Liver (tissue), 8 donors: ENCODE measurements at regions not wholly inside any gene's neighbourhood (a gene's known extent, or its start where the extent isn't known, plus 50 kb on each side); places are given as distances from the start of the nearest gene placed in this dataset.

Source experiments
- DNase-seq: peaks from one replicate; pipeline ENCODE4 v3.0.0-alpha.2; 2017; ENCODE audit warnings: low spot score
- H3K27ac ChIP-seq, 2 donors: one replicate each; pipeline ENCODE4 v1.7.0; 2013; ENCODE audit warnings: inconsistent platforms in 2 of 2, low read length in 2 of 2, control low read depth in 1 of 2, low read depth in 1 of 2, mild to moderate bottlenecking in 1 of 2
- H3K27me3 ChIP-seq, 4 donors: one replicate each; pipeline versions ENCODE4 v1.6.1 to v1.7.0; 2013; ENCODE audit warnings: low read length in 3 of 4, inconsistent platforms in 1 of 4, mild to moderate bottlenecking in 1 of 4, moderate library complexity in 1 of 4; ENCODE audit not compliant: control insufficient read depth in 4 of 4, insufficient read depth in 4 of 4
- H3K36me3 ChIP-seq, 4 donors: one replicate each; pipeline versions ENCODE4 v1.6.1 to v1.7.0; 2013; ENCODE audit warnings: low read length in 3 of 4, mild to moderate bottlenecking in 3 of 4, low read depth in 1 of 4, moderate library complexity in 1 of 4; ENCODE audit not compliant: control insufficient read depth in 4 of 4, insufficient read depth in 3 of 4
- H3K4me1 ChIP-seq, 4 donors: one replicate each; pipeline versions ENCODE4 v1.6.1 to v1.7.0; 2013; ENCODE audit warnings: low read length in 3 of 4, mild to moderate bottlenecking in 3 of 4, moderate library complexity in 1 of 4; ENCODE audit not compliant: control insufficient read depth in 4 of 4, insufficient read depth in 4 of 4
- H3K4me3 ChIP-seq, 3 donors: one replicate each; pipeline versions ENCODE4 v1.6.1 to v1.7.0; 2013; ENCODE audit warnings: low read length in 3 of 3, control low read depth in 1 of 3, low read depth in 1 of 3, mild to moderate bottlenecking in 1 of 3
- H3K9ac ChIP-seq, 2 donors: one replicate each; pipeline ENCODE4 v1.7.0; 2013; ENCODE audit warnings: low read length in 2 of 2, mild to moderate bottlenecking in 2 of 2, moderate library complexity in 2 of 2, control low read depth in 1 of 2, low read depth in 1 of 2
- H3K9me3 ChIP-seq, 4 donors: one replicate each; pipeline versions ENCODE4 v1.6.1 to v1.7.0; 2013; ENCODE audit warnings: low read length in 3 of 4; ENCODE audit not compliant: control insufficient read depth in 4 of 4
- EGR1 ChIP-seq, 2 donors: IDR thresholded peaks; 2 replicates each; pipeline ENCODE4 v1.6.1; 2016 to 2018; ENCODE audit warnings: antibody characterized with exemption in 2 of 2, low read depth in 2 of 2
- FOXA1 ChIP-seq: IDR thresholded peaks from 2 replicates; pipeline ENCODE4 v1.6.1; 2016; ENCODE audit warnings: antibody characterized with exemption
- FOXA2 ChIP-seq: IDR thresholded peaks from 2 replicates; pipeline ENCODE4 v1.6.1; 2016; ENCODE audit warnings: antibody characterized with exemption
- GABPA ChIP-seq, 2 donors: IDR thresholded peaks in 1 of 2; conservative IDR thresholded peaks in 1 of 2; 2 replicates each; pipeline ENCODE4 v1.6.1; 2016; ENCODE audit warnings: antibody characterized with exemption in 2 of 2, mild to moderate bottlenecking in 1 of 2, moderate library complexity in 1 of 2
- HNF4A ChIP-seq, 2 donors: conservative IDR thresholded peaks; 2 replicates each; pipeline ENCODE4 v1.6.1; 2016; ENCODE audit warnings: antibody characterized with exemption in 2 of 2, mild to moderate bottlenecking in 2 of 2
- HNF4G ChIP-seq: IDR thresholded peaks from 2 replicates; pipeline ENCODE4 v1.6.1; 2016; ENCODE audit warnings: antibody characterized with exemption
- JUND ChIP-seq, 2 donors: IDR thresholded peaks; 2 replicates each; pipeline ENCODE4 v1.6.1; 2016; ENCODE audit warnings: antibody characterized with exemption in 2 of 2
- NR2F2 ChIP-seq: IDR thresholded peaks from 2 replicates; pipeline ENCODE4 v1.6.1; 2016; ENCODE audit warnings: antibody characterized with exemption
- RAD21 ChIP-seq, 2 donors: IDR thresholded peaks; 2 replicates each; pipeline ENCODE4 v1.6.1; 2016; ENCODE audit warnings: antibody characterized with exemption in 2 of 2, mild to moderate bottlenecking in 2 of 2
- RXRA ChIP-seq, 2 donors: IDR thresholded peaks; 2 replicates each; pipeline ENCODE4 v1.6.1; 2017 to 2018; ENCODE audit warnings: antibody characterized with exemption in 2 of 2, mild to moderate bottlenecking in 1 of 2
- SP1 ChIP-seq: IDR thresholded peaks from 2 replicates; pipeline ENCODE4 v1.6.1; 2018; ENCODE audit warnings: antibody characterized with exemption, mild to moderate bottlenecking
- TAF1 ChIP-seq: conservative IDR thresholded peaks from 2 replicates; pipeline ENCODE4 v1.6.1; 2016; ENCODE audit warnings: antibody characterized with exemption, mild to moderate bottlenecking
- YY1 ChIP-seq: IDR thresholded peaks from 2 replicates; pipeline ENCODE4 v1.6.1; 2016; ENCODE audit warnings: antibody characterized with exemption, mild to moderate bottlenecking
- WGBS: extraction: QIAGEN DNeasy Blood & Tissue Kit; methylation state at CpG from one replicate; pipeline ENCODE4 v1.1.7; 2013; 5-methylcytosine and 5-hydroxymethylcytosine counted together
- TF ChIP-seq, protein P1 (sequence below): fragments of 150-350 bp; IDR thresholded peaks from 2 replicates; pipeline ENCODE4 v1.5.1; 2017; ENCODE audit warnings: improper control_type of control experiment, low read depth, low read length; ENCODE audit not compliant: missing input control
- TF ChIP-seq, protein P2 (sequence below): IDR thresholded peaks from 2 replicates; pipeline ENCODE4 v1.6.1; 2016; ENCODE audit warnings: antibody characterized with exemption
- TF ChIP-seq, protein P3 (sequence below): IDR thresholded peaks from 2 replicates; pipeline ENCODE4 v1.6.1; 2016; ENCODE audit warnings: antibody characterized with exemption
- TF ChIP-seq, protein P4 (sequence below): IDR thresholded peaks from 2 replicates; pipeline ENCODE4 v1.6.1; 2016; ENCODE audit warnings: antibody characterized with exemption, mild to moderate bottlenecking
- TF ChIP-seq, protein P5 (sequence below): IDR thresholded peaks from 2 replicates; pipeline ENCODE4 v1.6.1; 2016; ENCODE audit warnings: antibody characterized with exemption
- donor health status: healthy.
- donor health status: healthy.
- donor health status: healthy.
- donor health status: healthy.
- donor health status: healthy.

DNA sequence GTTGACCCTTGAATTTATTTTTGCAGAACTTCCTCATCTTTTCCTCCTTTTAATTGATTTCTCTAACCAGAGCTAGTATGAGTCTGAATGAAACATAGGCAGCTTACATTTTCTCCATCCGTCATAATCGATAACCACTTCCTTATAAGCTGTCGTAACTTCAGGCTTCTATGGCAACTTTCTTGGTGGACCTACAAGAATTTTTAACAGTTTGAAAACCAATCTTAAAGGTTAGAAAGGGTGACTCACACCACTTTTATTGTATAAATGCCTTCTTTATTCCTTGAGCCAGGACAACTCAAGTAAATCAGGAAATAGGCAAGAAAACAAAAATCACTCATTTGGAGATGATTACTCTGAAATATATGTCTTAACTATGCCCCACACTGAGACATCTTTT lies 105.7 kb upstream of the KL start (continued):
- TF ChIP-seq, protein P1, sequence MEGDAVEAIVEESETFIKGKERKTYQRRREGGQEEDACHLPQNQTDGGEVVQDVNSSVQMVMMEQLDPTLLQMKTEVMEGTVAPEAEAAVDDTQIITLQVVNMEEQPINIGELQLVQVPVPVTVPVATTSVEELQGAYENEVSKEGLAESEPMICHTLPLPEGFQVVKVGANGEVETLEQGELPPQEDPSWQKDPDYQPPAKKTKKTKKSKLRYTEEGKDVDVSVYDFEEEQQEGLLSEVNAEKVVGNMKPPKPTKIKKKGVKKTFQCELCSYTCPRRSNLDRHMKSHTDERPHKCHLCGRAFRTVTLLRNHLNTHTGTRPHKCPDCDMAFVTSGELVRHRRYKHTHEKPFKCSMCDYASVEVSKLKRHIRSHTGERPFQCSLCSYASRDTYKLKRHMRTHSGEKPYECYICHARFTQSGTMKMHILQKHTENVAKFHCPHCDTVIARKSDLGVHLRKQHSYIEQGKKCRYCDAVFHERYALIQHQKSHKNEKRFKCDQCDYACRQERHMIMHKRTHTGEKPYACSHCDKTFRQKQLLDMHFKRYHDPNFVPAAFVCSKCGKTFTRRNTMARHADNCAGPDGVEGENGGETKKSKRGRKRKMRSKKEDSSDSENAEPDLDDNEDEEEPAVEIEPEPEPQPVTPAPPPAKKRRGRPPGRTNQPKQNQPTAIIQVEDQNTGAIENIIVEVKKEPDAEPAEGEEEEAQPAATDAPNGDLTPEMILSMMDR = no peak
- TF ChIP-seq FOXA1 (no peak), EGR1 (IDR thresholded peaks at IDR 0.05; ENCODE audit: low read depth in 2 of 2) (no peak), HNF4G (no peak), FOXA2 (no peak)
- TF ChIP-seq, protein P2, sequence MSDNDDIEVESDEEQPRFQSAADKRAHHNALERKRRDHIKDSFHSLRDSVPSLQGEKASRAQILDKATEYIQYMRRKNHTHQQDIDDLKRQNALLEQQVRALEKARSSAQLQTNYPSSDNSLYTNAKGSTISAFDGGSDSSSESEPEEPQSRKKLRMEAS = no peak

DNA sequence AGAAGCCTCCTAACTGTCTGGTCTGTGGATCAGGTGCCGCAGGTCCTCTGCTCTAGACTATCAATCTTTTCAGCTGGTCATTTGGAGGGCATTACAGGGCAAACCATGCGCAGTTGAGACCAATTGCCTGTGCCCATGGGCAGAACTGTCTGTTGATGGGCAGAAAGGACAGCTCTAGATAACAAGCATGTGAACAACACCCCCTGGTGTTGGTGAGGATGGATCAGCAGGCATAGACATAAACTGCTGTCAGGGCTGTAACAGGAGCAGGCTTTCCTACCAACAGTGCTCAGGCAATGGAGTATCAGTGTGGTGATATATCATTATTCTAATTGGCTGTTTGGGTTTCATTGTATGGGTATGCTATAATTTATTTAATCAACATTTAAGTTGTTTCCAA lies 104.7 kb upstream of the KL start:
- WGBS = 91% methylated on average over 2 of the region's 2 CpGs
- TF ChIP-seq, protein P3, sequence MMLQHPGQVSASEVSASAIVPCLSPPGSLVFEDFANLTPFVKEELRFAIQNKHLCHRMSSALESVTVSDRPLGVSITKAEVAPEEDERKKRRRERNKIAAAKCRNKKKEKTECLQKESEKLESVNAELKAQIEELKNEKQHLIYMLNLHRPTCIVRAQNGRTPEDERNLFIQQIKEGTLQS = no peak
- peak; percentile 60 to 70 for TF ChIP-seq RAD21 (IDR thresholded peaks at IDR 0.05)
- TF ChIP-seq, protein P1 = peak; percentile 34
- no peak for TF ChIP-seq HNF4G
- TF ChIP-seq, protein P2 = no peak
- Histone ChIP-seq H3K4me1 (no peaks in the 10 kb centered on the region), H3K4me3 (no peak overlapping the region), H3K9ac (no peak overlapping the region), H3K27ac (no peak overlapping the region), H3K9me3 (no peaks in the 10 kb centered on the region), H3K27me3 (no peaks in the 10 kb centered on the region), H3K36me3 (no peaks in the 10 kb centered on the region)
- DNase-seq = no peak

DNA sequence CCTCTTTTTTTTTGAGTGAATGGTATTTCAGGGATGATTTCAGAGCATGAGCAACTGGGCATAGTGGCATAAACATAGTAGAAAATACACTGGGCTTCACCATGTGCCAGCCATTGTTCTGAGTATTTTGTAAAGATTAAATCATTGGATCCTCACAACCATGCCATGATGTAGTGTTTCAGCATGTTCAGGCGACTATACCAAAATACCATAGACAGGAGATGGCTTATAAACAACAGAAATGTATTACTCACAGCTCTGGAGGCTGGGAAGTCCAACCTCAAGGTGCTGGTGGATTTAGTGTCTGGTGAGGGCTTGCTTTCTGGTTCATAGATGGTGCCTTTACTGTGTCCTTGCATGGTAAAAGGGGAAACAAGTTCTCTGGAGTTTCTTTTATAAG lies 101.5 kb upstream of the KL start:
- H3K36me3 ChIP-seq = no peaks in the 10 kb centered on the region
- H3K9me3 ChIP-seq = peaks cover 0 to 3% (median 0%) of the 10 kb centered on the region in 4 donors
- H3K9ac ChIP-seq = no peak overlapping the region
- DNase-seq = no peak
- no peak overlapping the region for H3K27ac ChIP-seq
- H3K27me3 ChIP-seq = no peaks in the 10 kb centered on the region
- no peaks in the 10 kb centered on the region for H3K4me1 ChIP-seq
- WGBS = 65% methylated on average over 1 of the region's 1 CpG
- no peak overlapping the region for H3K4me3 ChIP-seq
- no peak for TF ChIP-seq SP1
- TF ChIP-seq GABPA (IDR thresholded peaks at IDR 0.05 in 1 of 2, conservative IDR thresholded peaks at IDR 0.05 in 1 of 2) = no peak
- TF ChIP-seq, protein P4, sequence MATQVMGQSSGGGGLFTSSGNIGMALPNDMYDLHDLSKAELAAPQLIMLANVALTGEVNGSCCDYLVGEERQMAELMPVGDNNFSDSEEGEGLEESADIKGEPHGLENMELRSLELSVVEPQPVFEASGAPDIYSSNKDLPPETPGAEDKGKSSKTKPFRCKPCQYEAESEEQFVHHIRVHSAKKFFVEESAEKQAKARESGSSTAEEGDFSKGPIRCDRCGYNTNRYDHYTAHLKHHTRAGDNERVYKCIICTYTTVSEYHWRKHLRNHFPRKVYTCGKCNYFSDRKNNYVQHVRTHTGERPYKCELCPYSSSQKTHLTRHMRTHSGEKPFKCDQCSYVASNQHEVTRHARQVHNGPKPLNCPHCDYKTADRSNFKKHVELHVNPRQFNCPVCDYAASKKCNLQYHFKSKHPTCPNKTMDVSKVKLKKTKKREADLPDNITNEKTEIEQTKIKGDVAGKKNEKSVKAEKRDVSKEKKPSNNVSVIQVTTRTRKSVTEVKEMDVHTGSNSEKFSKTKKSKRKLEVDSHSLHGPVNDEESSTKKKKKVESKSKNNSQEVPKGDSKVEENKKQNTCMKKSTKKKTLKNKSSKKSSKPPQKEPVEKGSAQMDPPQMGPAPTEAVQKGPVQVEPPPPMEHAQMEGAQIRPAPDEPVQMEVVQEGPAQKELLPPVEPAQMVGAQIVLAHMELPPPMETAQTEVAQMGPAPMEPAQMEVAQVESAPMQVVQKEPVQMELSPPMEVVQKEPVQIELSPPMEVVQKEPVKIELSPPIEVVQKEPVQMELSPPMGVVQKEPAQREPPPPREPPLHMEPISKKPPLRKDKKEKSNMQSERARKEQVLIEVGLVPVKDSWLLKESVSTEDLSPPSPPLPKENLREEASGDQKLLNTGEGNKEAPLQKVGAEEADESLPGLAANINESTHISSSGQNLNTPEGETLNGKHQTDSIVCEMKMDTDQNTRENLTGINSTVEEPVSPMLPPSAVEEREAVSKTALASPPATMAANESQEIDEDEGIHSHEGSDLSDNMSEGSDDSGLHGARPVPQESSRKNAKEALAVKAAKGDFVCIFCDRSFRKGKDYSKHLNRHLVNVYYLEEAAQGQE = no peak
- no peak for TF ChIP-seq JUND (IDR thresholded peaks at IDR 0.05)
- no peak for TF ChIP-seq HNF4G
- TF ChIP-seq RAD21 (IDR thresholded peaks at IDR 0.05) = no peak
- TF ChIP-seq RXRA (IDR thresholded peaks at IDR 0.05) = no peak
- TF ChIP-seq, protein P2 = no peak
- TF ChIP-seq TAF1 = no peak
- TF ChIP-seq, protein P3 = no peak
- TF ChIP-seq YY1 = no peak
- no peak for TF ChIP-seq HNF4A (conservative IDR thresholded peaks at IDR 0.05)
- TF ChIP-seq, protein P5, sequence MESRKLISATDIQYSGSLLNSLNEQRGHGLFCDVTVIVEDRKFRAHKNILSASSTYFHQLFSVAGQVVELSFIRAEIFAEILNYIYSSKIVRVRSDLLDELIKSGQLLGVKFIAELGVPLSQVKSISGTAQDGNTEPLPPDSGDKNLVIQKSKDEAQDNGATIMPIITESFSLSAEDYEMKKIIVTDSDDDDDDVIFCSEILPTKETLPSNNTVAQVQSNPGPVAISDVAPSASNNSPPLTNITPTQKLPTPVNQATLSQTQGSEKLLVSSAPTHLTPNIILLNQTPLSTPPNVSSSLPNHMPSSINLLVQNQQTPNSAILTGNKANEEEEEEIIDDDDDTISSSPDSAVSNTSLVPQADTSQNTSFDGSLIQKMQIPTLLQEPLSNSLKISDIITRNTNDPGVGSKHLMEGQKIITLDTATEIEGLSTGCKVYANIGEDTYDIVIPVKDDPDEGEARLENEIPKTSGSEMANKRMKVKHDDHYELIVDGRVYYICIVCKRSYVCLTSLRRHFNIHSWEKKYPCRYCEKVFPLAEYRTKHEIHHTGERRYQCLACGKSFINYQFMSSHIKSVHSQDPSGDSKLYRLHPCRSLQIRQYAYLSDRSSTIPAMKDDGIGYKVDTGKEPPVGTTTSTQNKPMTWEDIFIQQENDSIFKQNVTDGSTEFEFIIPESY = no peak
- TF ChIP-seq EGR1 (IDR thresholded peaks at IDR 0.05; ENCODE audit: low read depth in 2 of 2) = no peak
- no peak for TF ChIP-seq FOXA2
- no peak for TF ChIP-seq NR2F2
- TF ChIP-seq FOXA1 = no peak
